Endothelial cell of umbilical vein (primary cell): ENCODE measurements at regions not wholly inside any gene's neighbourhood (a gene's known extent, or its start where the extent isn't known, plus 50 kb on each side); places are given as distances from the start of the nearest gene placed in this dataset.

Source experiments
- BruUV-seq: library from RNA; stranded (reverse); fragments of 400-500 nt; replicated peaks from 2 replicates; lab custom pipeline; 2021; lab: Mats Ljungman, UMichigan
- CTCF ChIA-PET: fragments of 300-600, 350-600 bp; sonication (Branson Sonifier 250); formaldehyde crosslinking; loops from one replicate; lab custom pipeline; 2021; ENCODE audit warnings: antibody characterized with exemption, inconsistent platforms; lab: Charles Lee
- POLR2A ChIA-PET: fragments of 300-600, 350-600 bp; sonication (Branson Sonifier 250); formaldehyde crosslinking; loops from one replicate; lab custom pipeline; 2021; ENCODE audit warnings: antibody characterized with exemption, inconsistent platforms; lab: Charles Lee
- DNase-seq: peaks from one replicate; pipeline ENCODE4 v3.0.0-alpha.2; 2011; ENCODE audit warnings: low read depth, low spot score
- FAIRE-seq: peaks from 2 replicates; lab custom pipeline; 2011; peaks lifted over from hg19 to GRCh38; lab: Jason Lieb, UNC
- H2AFZ ChIP-seq: 2 replicates; pipeline ENCODE4 v1.6.0; 2012; ENCODE audit warnings: low read depth, low read length, control low read depth, inconsistent platforms
- H3K27ac ChIP-seq: 2 replicates; pipeline ENCODE4 v1.5.1; 2011; ENCODE audit warnings: low read depth, mild to moderate bottlenecking, control low read depth, low read length, moderate library complexity; ENCODE audit not compliant: insufficient read depth
- H3K27me3 ChIP-seq, 2 experiments: 2 replicates each; pipeline versions ENCODE4 v1.6.0 to v1.6.1; 2011; ENCODE audit warnings: low read length in 2 of 2, mixed read lengths in 1 of 2; ENCODE audit not compliant: control insufficient read depth in 2 of 2, insufficient read depth in 2 of 2
- H3K36me3 ChIP-seq, 2 experiments: 2 replicates in 1 of 2; 3 replicates in 1 of 2; pipeline ENCODE4 v1.5.1; 2011; ENCODE audit warnings: low read length in 2 of 2, mild to moderate bottlenecking in 1 of 2, moderate library complexity in 1 of 2; ENCODE audit not compliant: control insufficient read depth in 2 of 2, insufficient read depth in 2 of 2; ENCODE audit errors: extremely low read depth in 1 of 2
- H3K4me1 ChIP-seq: 3 replicates; pipeline ENCODE4 v1.5.1; 2011; ENCODE audit warnings: mild to moderate bottlenecking, low read length; ENCODE audit not compliant: control insufficient read depth, insufficient read depth; ENCODE audit errors: extremely low read depth
- H3K4me2 ChIP-seq: 2 replicates; pipeline ENCODE4 v1.6.1; 2011; ENCODE audit warnings: low read length, control low read depth, mixed read lengths; ENCODE audit not compliant: insufficient read depth
- H3K4me3 ChIP-seq, 3 experiments: fragments of 200-600 bp in 1 of 3; sonication (generic), shearing (Covaris generic) in 1 of 3; replicated peaks in 1 of 3; 2 replicates each; pipeline ENCODE4 v1.5.1; 2011 to 2016; ENCODE audit warnings: control low read depth in 3 of 3, low read length in 3 of 3, mild to moderate bottlenecking in 2 of 3, inconsistent platforms in 1 of 3, low read depth in 1 of 3, moderate library complexity in 1 of 3; ENCODE audit not compliant: insufficient read depth in 1 of 3
- H3K79me2 ChIP-seq: 2 replicates; pipeline ENCODE4 v1.6.0; 2012; ENCODE audit warnings: low read length, inconsistent platforms; ENCODE audit not compliant: control insufficient read depth, insufficient read depth
- H3K9ac ChIP-seq: replicated peaks from 2 replicates; pipeline ENCODE3; 2011; ENCODE audit warnings: low read length, control low read depth; ENCODE audit not compliant: insufficient read depth; ENCODE audit errors: extremely low read depth
- H3K9me1 ChIP-seq: replicated peaks from 3 replicates; pipeline ENCODE4 v1.6.0; 2011; ENCODE audit warnings: mild to moderate bottlenecking, low read length; ENCODE audit not compliant: control insufficient read depth, insufficient read depth; ENCODE audit errors: extremely low read depth
- H3K9me3 ChIP-seq: replicated peaks from 2 replicates; pipeline ENCODE4 v1.5.1; 2012; ENCODE audit warnings: low read length, inconsistent platforms; ENCODE audit not compliant: control insufficient read depth, insufficient read depth
- H4K20me1 ChIP-seq: replicated peaks from 2 replicates; pipeline ENCODE3; 2011; ENCODE audit warnings: mild to moderate bottlenecking, low read length; ENCODE audit not compliant: control insufficient read depth, insufficient read depth; ENCODE audit errors: extremely low read depth
- EZH2 ChIP-seq: IDR thresholded peaks from 2 replicates; pipeline ENCODE4 v1.6.1; 2012; ENCODE audit warnings: borderline replicate concordance, low read depth, mild to moderate bottlenecking, moderate library complexity, low read length, inconsistent platforms; ENCODE audit not compliant: severe bottlenecking
- FOS ChIP-seq: IDR thresholded peaks from 2 replicates; pipeline ENCODE4 v1.6.1; 2011; ENCODE audit warnings: mild to moderate bottlenecking, low read length, moderate library complexity, borderline replicate concordance; ENCODE audit not compliant: insufficient read depth
- GATA2 ChIP-seq: IDR thresholded peaks from 2 replicates; pipeline ENCODE4 v1.7.0; 2011; ENCODE audit warnings: low read depth, mild to moderate bottlenecking, moderate library complexity, mixed read lengths, low read length; ENCODE audit not compliant: insufficient read length, insufficient read depth
- JUN ChIP-seq: IDR thresholded peaks from 2 replicates; pipeline ENCODE4 v1.6.1; 2011; ENCODE audit warnings: borderline replicate concordance, low read depth; ENCODE audit not compliant: insufficient read length, insufficient read depth
- MAX ChIP-seq: IDR thresholded peaks from 2 replicates; pipeline ENCODE4 v1.6.1; 2011; ENCODE audit not compliant: insufficient read depth, insufficient read length
- MYC ChIP-seq: IDR thresholded peaks from one replicate; pipeline ENCODE4 v1.6.1; 2011; ENCODE audit warnings: mild to moderate bottlenecking, low read depth, low read length
- POLR2A ChIP-seq: IDR thresholded peaks from 2 replicates; pipeline ENCODE4 v1.6.1; 2012; ENCODE audit warnings: low read depth, mild to moderate bottlenecking, control low read depth, low read length
- POLR2AphosphoS5 ChIP-seq: IDR thresholded peaks from 2 replicates; pipeline ENCODE4 v1.6.1; 2012; ENCODE audit warnings: low read depth, mild to moderate bottlenecking, control low read depth, low read length, moderate library complexity; ENCODE audit not compliant: insufficient read depth
- dilution Hi-C: fragments of 300-500 bp; cut with MboI; formaldehyde crosslinking; loops from one replicate; pipeline ENCODE4 v1.15.0; 2019; ENCODE audit warnings: low sequenced_read_pairs; ENCODE audit not compliant: extremely low pct_ligation_motif_present
- intact Hi-C: fragments of 100-400 bp; cut with micrococcal nuclease; formaldehyde crosslinking; loops from one replicate; pipeline ENCODE4 v1.10.0; 2022
- TF ChIP-seq, protein P1 (sequence below), 2 donors: IDR thresholded peaks; 1 replicate in 1 of 2; 2 replicates in 1 of 2; pipeline ENCODE4 v1.5.1; 2011; ENCODE audit warnings: low read length in 2 of 2, mild to moderate bottlenecking in 2 of 2, moderate library complexity in 2 of 2, control low read depth in 1 of 2, inconsistent platforms in 1 of 2, low read depth in 1 of 2; ENCODE audit not compliant: insufficient read depth in 1 of 2; ENCODE audit errors: extremely low read depth in 1 of 2

- no peak overlapping the region for H3K9ac ChIP-seq
- no peaks in the 10 kb centered on the region for H3K4me1 ChIP-seq
- H3K27ac ChIP-seq: no peak overlapping the region
- H3K4me2 ChIP-seq: no peak overlapping the region
- BruUV-seq: no TSS peak
- H3K9me3 ChIP-seq: no peaks in the 10 kb centered on the region
- CTCF ChIA-PET: no interaction called here
- no peak overlapping the region for H3K4me3 ChIP-seq
- peaks cover 0 to 2% of the 10 kb centered on the region in 2 experiments for H3K27me3 ChIP-seq
- no peaks in the 10 kb centered on the region for H3K79me2 ChIP-seq
- dilution Hi-C loops: no loop called here
- H4K20me1 ChIP-seq: no peaks in the 10 kb centered on the region
- no peak for DNase-seq
- POLR2A ChIA-PET: no interaction called here
- no peak for FAIRE-seq
- no peak overlapping the region for H2AFZ ChIP-seq
- intact Hi-C loops: no loop called here
- H3K36me3 ChIP-seq: no peaks in the 10 kb centered on the region
- TF ChIP-seq, protein P1, sequence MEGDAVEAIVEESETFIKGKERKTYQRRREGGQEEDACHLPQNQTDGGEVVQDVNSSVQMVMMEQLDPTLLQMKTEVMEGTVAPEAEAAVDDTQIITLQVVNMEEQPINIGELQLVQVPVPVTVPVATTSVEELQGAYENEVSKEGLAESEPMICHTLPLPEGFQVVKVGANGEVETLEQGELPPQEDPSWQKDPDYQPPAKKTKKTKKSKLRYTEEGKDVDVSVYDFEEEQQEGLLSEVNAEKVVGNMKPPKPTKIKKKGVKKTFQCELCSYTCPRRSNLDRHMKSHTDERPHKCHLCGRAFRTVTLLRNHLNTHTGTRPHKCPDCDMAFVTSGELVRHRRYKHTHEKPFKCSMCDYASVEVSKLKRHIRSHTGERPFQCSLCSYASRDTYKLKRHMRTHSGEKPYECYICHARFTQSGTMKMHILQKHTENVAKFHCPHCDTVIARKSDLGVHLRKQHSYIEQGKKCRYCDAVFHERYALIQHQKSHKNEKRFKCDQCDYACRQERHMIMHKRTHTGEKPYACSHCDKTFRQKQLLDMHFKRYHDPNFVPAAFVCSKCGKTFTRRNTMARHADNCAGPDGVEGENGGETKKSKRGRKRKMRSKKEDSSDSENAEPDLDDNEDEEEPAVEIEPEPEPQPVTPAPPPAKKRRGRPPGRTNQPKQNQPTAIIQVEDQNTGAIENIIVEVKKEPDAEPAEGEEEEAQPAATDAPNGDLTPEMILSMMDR (IDR thresholded peaks at IDR 0.05; ENCODE audit: extremely low read depth in 1 of 2, insufficient read depth in 1 of 2, low read depth in 1 of 2, low read length in 2 of 2): no peak
- TF ChIP-seq JUN (no peak), MYC (no peak), FOS (no peak), POLR2AphosphoS5 (no peak), EZH2 (no peak), GATA2 (no peak), POLR2A (no peak), MAX (no peak)
- no peaks in the 10 kb centered on the region for H3K9me1 ChIP-seq
Measured at GRCh38 chr11:110870816-110871522, 158.7 kb upstream of the ARHGAP20 start.
